ENCODE measurements at regions not wholly inside any gene's neighbourhood (a gene's known extent, or its start where the extent isn't known, plus 50 kb on each side); places are given as distances from the start of the nearest gene placed in this dataset.

DNA sequence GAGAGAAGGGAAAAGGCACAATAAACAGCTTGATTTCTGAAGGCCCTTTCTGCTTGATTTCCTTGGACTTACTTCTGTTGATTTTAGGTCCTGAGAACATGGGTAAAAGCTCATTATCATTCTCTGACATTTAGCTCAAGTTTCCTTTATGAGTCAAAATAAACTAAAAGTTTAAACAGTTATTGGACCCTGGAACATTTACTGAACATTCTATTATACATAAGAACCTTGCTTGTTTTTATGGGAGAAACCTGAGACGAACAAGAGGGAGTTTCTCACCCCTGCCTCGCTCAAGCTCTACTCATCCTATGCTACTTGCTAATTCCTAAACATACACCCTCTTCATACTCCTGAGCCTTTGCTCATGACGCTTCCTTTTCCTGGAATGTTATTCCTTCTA, 538.3 kb upstream of the PKN2 start:
- H3K36me3 Mint-ChIP-seq (ENCODE audit: low read depth), result no peaks in the 10 kb centered on the region
- H3K9me3 Mint-ChIP-seq, result no peaks in the 10 kb centered on the region
- Histone ChIP-seq H3K27ac (ENCODE audit: low read depth in 1 of 2, low read length in 2 of 2) (no peak overlapping the region), H3K9me3 (ENCODE audit: control insufficient read depth in 1 of 2, insufficient read depth in 1 of 2, low read length in 2 of 2) (no peaks in the 10 kb centered on the region), H3K4me3 (ENCODE audit: low read length) (no peak overlapping the region), H3K4me1 (ENCODE audit: insufficient read depth, low read length) (no peaks in the 10 kb centered on the region), H3K36me3 (ENCODE audit: insufficient read depth, low read length) (no peaks in the 10 kb centered on the region), H3K27me3 (ENCODE audit: control insufficient read depth in 1 of 2, insufficient read depth in 2 of 2, low read length in 2 of 2) (no peaks in the 10 kb centered on the region)
- no peak overlapping the region for H3K27ac Mint-ChIP-seq
- peaks cover 9% of the 10 kb centered on the region for H3K27me3 Mint-ChIP-seq
- DNase-seq (no peak), ATAC-seq (ENCODE audit: poor library complexity) (no peak)
- POLR2A ChIA-PET, result no interaction called here
- CTCF ChIA-PET, result no interaction called here
- TF ChIP-seq, protein P1, sequence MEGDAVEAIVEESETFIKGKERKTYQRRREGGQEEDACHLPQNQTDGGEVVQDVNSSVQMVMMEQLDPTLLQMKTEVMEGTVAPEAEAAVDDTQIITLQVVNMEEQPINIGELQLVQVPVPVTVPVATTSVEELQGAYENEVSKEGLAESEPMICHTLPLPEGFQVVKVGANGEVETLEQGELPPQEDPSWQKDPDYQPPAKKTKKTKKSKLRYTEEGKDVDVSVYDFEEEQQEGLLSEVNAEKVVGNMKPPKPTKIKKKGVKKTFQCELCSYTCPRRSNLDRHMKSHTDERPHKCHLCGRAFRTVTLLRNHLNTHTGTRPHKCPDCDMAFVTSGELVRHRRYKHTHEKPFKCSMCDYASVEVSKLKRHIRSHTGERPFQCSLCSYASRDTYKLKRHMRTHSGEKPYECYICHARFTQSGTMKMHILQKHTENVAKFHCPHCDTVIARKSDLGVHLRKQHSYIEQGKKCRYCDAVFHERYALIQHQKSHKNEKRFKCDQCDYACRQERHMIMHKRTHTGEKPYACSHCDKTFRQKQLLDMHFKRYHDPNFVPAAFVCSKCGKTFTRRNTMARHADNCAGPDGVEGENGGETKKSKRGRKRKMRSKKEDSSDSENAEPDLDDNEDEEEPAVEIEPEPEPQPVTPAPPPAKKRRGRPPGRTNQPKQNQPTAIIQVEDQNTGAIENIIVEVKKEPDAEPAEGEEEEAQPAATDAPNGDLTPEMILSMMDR (IDR thresholded peaks at IDR 0.05), result no peak
- H3K4me3 Mint-ChIP-seq, result no peak overlapping the region
- intact Hi-C loops (cut with DNase I, micrococcal nuclease), result no loop called here
- no peaks in the 10 kb centered on the region for H3K4me1 Mint-ChIP-seq (ENCODE audit: low read depth)

DNA sequence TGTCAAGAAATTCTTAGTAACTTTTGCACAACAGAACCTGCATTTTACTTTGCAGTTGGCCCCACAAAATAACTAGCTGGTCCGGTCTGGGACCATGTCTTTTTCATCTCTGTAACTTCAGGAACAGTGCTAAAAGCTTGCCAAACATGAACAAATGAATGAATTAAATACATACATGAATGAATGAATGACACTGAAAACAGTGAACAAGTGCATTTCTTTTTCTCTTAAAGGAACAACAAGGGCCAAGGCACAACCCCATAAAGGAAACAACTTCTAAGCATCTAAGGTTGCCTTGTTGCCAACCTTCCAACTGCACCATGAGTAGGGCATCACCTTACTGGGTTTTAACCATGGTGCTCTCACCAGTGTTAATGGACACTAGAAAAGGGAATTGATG, 534.4 kb upstream of the PKN2 start:
- Mint-ChIP-seq H3K27me3 (no peaks in the 10 kb centered on the region), H3K9me3 (no peaks in the 10 kb centered on the region), H3K36me3 (ENCODE audit: low read depth) (no peaks in the 10 kb centered on the region), H3K27ac (no peak overlapping the region), H3K4me3 (no peak overlapping the region), H3K4me1 (ENCODE audit: low read depth) (no peaks in the 10 kb centered on the region)
- no peak for DNase-seq
- no peaks in the 10 kb centered on the region for H3K9me3 ChIP-seq (ENCODE audit: control insufficient read depth in 1 of 2, insufficient read depth in 1 of 2, low read length in 2 of 2)
- H3K27me3 ChIP-seq (ENCODE audit: control insufficient read depth in 1 of 2, insufficient read depth in 2 of 2, low read length in 2 of 2), result no peaks in the 10 kb centered on the region
- CTCF ChIA-PET, result interaction anchor here (1.1 kb wide), 1 partner anchor 11 kb away, joined by 3 read pairs; no protein-coding TSS in a partner anchor
- no peak overlapping the region for H3K27ac ChIP-seq (ENCODE audit: low read depth in 1 of 2, low read length in 2 of 2)
- no peaks in the 10 kb centered on the region for H3K36me3 ChIP-seq (ENCODE audit: insufficient read depth, low read length)
- POLR2A ChIA-PET, result no interaction called here
- no peak for ATAC-seq (ENCODE audit: poor library complexity)
- TF ChIP-seq, protein P1 (IDR thresholded peaks at IDR 0.05), result no peak
- H3K4me1 ChIP-seq (ENCODE audit: insufficient read depth, low read length), result no peaks in the 10 kb centered on the region
- H3K4me3 ChIP-seq (ENCODE audit: low read length), result no peak overlapping the region
- intact Hi-C loops (cut with DNase I, micrococcal nuclease), result no loop called here

- no peaks in the 10 kb centered on the region for H3K27me3 Mint-ChIP-seq
- DNase-seq, result no peak
- ChIA-PET CTCF (interaction anchor here (1.1 kb wide), 1 partner anchor 10 kb away, joined by 3 read pairs; no protein-coding TSS in a partner anchor), POLR2A (no interaction called here)
- no peaks in the 10 kb centered on the region for H3K9me3 ChIP-seq (ENCODE audit: control insufficient read depth in 1 of 2, insufficient read depth in 1 of 2, low read length in 2 of 2)
- H3K4me1 ChIP-seq (ENCODE audit: insufficient read depth, low read length), result no peaks in the 10 kb centered on the region
- H3K9me3 Mint-ChIP-seq, result no peaks in the 10 kb centered on the region
- H3K27ac ChIP-seq (ENCODE audit: low read depth in 1 of 2, low read length in 2 of 2), result no peak overlapping the region
- H3K27me3 ChIP-seq (ENCODE audit: control insufficient read depth in 1 of 2, insufficient read depth in 2 of 2, low read length in 2 of 2), result no peaks in the 10 kb centered on the region
- no peak overlapping the region for H3K4me3 ChIP-seq (ENCODE audit: low read length)
- H3K4me3 Mint-ChIP-seq, result no peak overlapping the region
- intact Hi-C loops (cut with DNase I, micrococcal nuclease), result no loop called here
- TF ChIP-seq, protein P1 (IDR thresholded peaks at IDR 0.05), result no peak
- no peak for ATAC-seq (ENCODE audit: poor library complexity)
- H3K36me3 ChIP-seq (ENCODE audit: insufficient read depth, low read length), result no peaks in the 10 kb centered on the region
- no peaks in the 10 kb centered on the region for H3K36me3 Mint-ChIP-seq (ENCODE audit: low read depth)
- H3K27ac Mint-ChIP-seq, result no peak overlapping the region
- no peaks in the 10 kb centered on the region for H3K4me1 Mint-ChIP-seq (ENCODE audit: low read depth)
Observed at GRCh38 chr1:88150330-88150729, 533.7 kb upstream of the PKN2 start.

Measured in CD4-positive, alpha-beta T cell (primary cell).